ENCODE measurements at regions not wholly inside any gene's neighbourhood (a gene's known extent, or its start where the extent isn't known, plus 50 kb on each side); places are given as distances from the start of the nearest gene placed in this dataset.

DNA sequence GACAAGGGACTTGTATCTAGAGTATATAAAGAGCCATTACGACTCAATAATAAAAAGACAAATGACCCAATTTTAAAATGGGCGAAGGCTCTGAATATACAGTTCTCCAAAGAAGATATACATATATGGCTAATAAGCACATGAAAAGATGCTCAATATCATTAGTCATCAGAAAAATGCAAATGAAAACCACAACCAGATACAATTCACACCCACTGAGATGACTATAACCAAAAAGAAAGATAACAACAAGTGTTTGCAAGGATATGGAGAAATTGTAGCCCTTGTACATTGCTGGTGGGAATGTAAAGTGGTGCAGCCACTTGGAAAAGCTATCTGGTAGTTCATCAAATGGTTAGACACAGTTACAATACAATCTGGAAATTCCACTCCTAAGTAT, 96.3 kb downstream of the TRIM29 start (continued):
- TF ChIP-seq, protein P1, sequence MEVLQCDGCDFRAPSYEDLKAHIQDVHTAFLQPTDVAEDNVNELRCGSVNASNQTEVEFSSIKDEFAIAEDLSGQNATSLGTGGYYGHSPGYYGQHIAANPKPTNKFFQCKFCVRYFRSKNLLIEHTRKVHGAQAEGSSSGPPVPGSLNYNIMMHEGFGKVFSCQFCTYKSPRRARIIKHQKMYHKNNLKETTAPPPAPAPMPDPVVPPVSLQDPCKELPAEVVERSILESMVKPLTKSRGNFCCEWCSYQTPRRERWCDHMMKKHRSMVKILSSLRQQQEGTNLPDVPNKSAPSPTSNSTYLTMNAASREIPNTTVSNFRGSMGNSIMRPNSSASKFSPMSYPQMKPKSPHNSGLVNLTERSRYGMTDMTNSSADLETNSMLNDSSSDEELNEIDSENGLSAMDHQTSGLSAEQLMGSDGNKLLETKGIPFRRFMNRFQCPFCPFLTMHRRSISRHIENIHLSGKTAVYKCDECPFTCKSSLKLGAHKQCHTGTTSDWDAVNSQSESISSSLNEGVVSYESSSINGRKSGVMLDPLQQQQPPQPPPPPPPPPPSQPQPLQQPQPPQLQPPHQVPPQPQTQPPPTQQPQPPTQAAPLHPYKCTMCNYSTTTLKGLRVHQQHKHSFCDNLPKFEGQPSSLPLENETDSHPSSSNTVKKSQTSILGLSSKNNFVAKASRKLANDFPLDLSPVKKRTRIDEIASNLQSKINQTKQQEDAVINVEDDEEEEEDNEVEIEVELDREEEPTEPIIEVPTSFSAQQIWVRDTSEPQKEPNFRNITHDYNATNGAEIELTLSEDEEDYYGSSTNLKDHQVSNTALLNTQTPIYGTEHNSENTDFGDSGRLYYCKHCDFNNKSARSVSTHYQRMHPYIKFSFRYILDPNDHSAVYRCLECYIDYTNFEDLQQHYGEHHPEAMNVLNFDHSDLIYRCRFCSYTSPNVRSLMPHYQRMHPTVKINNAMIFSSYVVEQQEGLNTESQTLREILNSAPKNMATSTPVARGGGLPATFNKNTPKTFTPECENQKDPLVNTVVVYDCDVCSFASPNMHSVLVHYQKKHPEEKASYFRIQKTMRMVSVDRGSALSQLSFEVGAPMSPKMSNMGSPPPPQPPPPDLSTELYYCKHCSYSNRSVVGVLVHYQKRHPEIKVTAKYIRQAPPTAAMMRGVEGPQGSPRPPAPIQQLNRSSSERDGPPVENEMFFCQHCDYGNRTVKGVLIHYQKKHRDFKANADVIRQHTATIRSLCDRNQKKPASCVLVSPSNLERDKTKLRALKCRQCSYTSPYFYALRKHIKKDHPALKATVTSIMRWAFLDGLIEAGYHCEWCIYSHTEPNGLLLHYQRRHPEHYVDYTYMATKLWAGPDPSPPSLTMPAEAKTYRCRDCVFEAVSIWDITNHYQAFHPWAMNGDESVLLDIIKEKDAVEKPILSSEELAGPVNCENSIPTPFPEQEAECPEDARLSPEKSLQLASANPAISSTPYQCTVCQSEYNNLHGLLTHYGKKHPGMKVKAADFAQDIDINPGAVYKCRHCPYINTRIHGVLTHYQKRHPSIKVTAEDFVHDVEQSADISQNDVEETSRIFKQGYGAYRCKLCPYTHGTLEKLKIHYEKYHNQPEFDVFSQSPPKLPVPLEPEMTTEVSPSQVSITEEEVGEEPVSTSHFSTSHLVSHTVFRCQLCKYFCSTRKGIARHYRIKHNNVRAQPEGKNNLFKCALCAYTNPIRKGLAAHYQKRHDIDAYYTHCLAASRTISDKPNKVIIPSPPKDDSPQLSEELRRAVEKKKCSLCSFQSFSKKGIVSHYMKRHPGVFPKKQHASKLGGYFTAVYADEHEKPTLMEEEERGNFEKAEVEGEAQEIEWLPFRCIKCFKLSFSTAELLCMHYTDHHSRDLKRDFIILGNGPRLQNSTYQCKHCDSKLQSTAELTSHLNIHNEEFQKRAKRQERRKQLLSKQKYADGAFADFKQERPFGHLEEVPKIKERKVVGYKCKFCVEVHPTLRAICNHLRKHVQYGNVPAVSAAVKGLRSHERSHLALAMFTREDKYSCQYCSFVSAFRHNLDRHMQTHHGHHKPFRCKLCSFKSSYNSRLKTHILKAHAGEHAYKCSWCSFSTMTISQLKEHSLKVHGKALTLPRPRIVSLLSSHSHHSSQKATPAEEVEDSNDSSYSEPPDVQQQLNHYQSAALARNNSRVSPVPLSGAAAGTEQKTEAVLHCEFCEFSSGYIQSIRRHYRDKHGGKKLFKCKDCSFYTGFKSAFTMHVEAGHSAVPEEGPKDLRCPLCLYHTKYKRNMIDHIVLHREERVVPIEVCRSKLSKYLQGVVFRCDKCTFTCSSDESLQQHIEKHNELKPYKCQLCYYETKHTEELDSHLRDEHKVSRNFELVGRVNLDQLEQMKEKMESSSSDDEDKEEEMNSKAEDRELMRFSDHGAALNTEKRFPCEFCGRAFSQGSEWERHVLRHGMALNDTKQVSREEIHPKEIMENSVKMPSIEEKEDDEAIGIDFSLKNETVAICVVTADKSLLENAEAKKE (CRISPR knock-in tag; IDR thresholded peaks at IDR 0.05), result no peak
- TF ChIP-seq, protein P2, sequence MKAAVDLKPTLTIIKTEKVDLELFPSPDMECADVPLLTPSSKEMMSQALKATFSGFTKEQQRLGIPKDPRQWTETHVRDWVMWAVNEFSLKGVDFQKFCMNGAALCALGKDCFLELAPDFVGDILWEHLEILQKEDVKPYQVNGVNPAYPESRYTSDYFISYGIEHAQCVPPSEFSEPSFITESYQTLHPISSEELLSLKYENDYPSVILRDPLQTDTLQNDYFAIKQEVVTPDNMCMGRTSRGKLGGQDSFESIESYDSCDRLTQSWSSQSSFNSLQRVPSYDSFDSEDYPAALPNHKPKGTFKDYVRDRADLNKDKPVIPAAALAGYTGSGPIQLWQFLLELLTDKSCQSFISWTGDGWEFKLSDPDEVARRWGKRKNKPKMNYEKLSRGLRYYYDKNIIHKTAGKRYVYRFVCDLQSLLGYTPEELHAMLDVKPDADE (IDR thresholded peaks at IDR 0.05), result no peak
- TF ChIP-seq STAT1 (IDR thresholded peaks at IDR 0.05; ENCODE audit: unreplicated experiment), result no peak

DNA sequence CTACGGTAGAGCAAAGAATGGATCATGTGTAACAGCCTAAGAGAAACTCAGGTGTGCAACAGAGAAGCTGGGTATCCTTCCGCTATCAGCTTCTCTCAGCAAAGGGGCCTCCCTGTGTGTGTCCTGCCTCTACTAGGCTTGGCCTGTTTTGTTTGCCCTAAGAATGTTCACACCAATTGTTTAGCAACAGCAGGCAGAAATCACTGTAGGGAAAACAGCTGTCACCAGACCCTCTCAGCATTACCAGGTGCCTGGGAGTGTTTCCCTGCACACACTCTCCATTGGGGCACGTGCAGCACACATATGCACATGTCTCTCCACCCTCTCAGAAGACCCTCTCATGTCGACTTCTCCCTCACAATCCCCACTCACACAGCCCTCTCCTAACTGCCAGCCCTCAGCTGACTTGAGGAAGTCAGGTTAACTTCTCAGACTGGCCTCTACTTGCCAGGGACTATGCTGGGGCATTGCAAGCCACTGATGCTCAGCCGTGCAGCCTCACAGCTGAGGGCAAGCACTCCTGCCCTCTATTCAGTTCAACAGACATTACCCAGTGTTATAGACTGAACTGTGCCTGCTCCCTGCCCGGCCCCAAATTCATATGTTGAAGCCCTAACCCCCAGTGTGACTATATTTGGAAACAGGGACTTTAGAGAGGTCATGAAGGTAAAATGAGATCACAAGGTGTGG, 97.6 kb downstream of the TRIM29 start:
- H3K79me2 ChIP-seq (replicated peaks; ENCODE audit: insufficient read depth), result no peaks in the 10 kb centered on the region
- Mint-ChIP-seq H3K27me3 (ENCODE audit: insufficient read depth, low read depth, poor library complexity) (peaks cover 5% of the 10 kb centered on the region), H3K4me1 (peaks cover 8% of the 10 kb centered on the region), H3K27ac (no peak overlapping the region), H3K36me3 (ENCODE audit: low read depth) (peaks cover 7% of the 10 kb centered on the region; the same call in 1 of the 3 replicates), H3K4me3 (no peak overlapping the region), H3K9me3 (peaks cover 12% of the 10 kb centered on the region; the same call in 2 of the 3 replicates)
- no peaks in the 10 kb centered on the region for H3K27me3 ChIP-seq (ENCODE audit: insufficient read depth)
- no peaks in the 10 kb centered on the region for H4K20me1 ChIP-seq (replicated peaks; ENCODE audit: insufficient read depth)
- no peak overlapping the region for H3K27ac ChIP-seq (ENCODE audit: low read depth)
- no peaks in the 10 kb centered on the region for H3F3A ChIP-seq (replicated peaks; ENCODE audit: low read depth)
- H3K36me3 ChIP-seq (ENCODE audit: insufficient read depth), result no peaks in the 10 kb centered on the region
- peaks cover 8% of the 10 kb centered on the region; the same call in 1 of the 2 replicates for H3K9me2 ChIP-seq (ENCODE audit: insufficient read depth)
- no peak overlapping the region for H3K4me3 ChIP-seq
- peaks cover 7% of the 10 kb centered on the region; the same call in 1 of the 2 replicates for H3K4me1 ChIP-seq (ENCODE audit: insufficient read depth)
- DNase-seq (ENCODE audit: low spot score) (no peak), ATAC-seq (no peak)
- no peak overlapping the region for H3K4me2 ChIP-seq
- no peak overlapping the region for H2AFZ ChIP-seq
- TF ChIP-seq JUNB (IDR thresholded peaks at IDR 0.05; ENCODE audit: unreplicated experiment), result no peak
- TF ChIP-seq ZNF114 (CRISPR knock-in tag; IDR thresholded peaks at IDR 0.05), result no peak
- no peak for TF ChIP-seq REST (IDR thresholded peaks at IDR 0.05; ENCODE audit: unreplicated experiment)
